ENCODE measurements at regions not wholly inside any gene's neighbourhood (a gene's known extent, or its start where the extent isn't known, plus 50 kb on each side); places are given as distances from the start of the nearest gene placed in this dataset.

- TF ChIP-seq GABPA (IDR thresholded peaks at IDR 0.05 in 1 of 2, conservative IDR thresholded peaks at IDR 0.05 in 1 of 2) (no peak), RAD21 (IDR thresholded peaks at IDR 0.05) (no peak), EGR1 (IDR thresholded peaks at IDR 0.05; ENCODE audit: low read depth in 2 of 2) (no peak)
- TF ChIP-seq, protein P1, sequence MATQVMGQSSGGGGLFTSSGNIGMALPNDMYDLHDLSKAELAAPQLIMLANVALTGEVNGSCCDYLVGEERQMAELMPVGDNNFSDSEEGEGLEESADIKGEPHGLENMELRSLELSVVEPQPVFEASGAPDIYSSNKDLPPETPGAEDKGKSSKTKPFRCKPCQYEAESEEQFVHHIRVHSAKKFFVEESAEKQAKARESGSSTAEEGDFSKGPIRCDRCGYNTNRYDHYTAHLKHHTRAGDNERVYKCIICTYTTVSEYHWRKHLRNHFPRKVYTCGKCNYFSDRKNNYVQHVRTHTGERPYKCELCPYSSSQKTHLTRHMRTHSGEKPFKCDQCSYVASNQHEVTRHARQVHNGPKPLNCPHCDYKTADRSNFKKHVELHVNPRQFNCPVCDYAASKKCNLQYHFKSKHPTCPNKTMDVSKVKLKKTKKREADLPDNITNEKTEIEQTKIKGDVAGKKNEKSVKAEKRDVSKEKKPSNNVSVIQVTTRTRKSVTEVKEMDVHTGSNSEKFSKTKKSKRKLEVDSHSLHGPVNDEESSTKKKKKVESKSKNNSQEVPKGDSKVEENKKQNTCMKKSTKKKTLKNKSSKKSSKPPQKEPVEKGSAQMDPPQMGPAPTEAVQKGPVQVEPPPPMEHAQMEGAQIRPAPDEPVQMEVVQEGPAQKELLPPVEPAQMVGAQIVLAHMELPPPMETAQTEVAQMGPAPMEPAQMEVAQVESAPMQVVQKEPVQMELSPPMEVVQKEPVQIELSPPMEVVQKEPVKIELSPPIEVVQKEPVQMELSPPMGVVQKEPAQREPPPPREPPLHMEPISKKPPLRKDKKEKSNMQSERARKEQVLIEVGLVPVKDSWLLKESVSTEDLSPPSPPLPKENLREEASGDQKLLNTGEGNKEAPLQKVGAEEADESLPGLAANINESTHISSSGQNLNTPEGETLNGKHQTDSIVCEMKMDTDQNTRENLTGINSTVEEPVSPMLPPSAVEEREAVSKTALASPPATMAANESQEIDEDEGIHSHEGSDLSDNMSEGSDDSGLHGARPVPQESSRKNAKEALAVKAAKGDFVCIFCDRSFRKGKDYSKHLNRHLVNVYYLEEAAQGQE (IDR thresholded peaks at IDR 0.05), result no peak
These were observed 231.4 kb upstream of the MID1 start for GRCh38 chrX:10851809-10852208.
